Endothelial cell (in vitro differentiated cells): ENCODE measurements at regions not wholly inside any gene's neighbourhood (a gene's known extent, or its start where the extent isn't known, plus 50 kb on each side); places are given as distances from the start of the nearest gene placed in this dataset.

Source experiments
- DNase-seq: peaks from one replicate; pipeline ENCODE4 v3.0.0; 2021; ENCODE audit warnings: low spot score
- H3K27ac Mint-ChIP-seq: one replicate; pipeline ENCODE4 v1.8.0; 2021; ENCODE audit warnings: mixed read lengths, inconsistent platforms; ENCODE audit not compliant: unreplicated experiment
- H3K27me3 Mint-ChIP-seq: one replicate; pipeline ENCODE4 v1.8.0; 2021; ENCODE audit warnings: mild to moderate bottlenecking, moderate library complexity, mixed read lengths, inconsistent platforms; ENCODE audit not compliant: unreplicated experiment
- H3K36me3 Mint-ChIP-seq: one replicate; pipeline ENCODE4 v1.8.0; 2021; ENCODE audit warnings: mild to moderate bottlenecking, low read depth, mixed read lengths, inconsistent platforms; ENCODE audit not compliant: unreplicated experiment
- H3K4me1 Mint-ChIP-seq: one replicate; pipeline ENCODE4 v1.8.0; 2021; ENCODE audit warnings: mild to moderate bottlenecking, mixed read lengths, inconsistent platforms; ENCODE audit not compliant: unreplicated experiment
- H3K4me3 Mint-ChIP-seq: one replicate; pipeline ENCODE4 v1.8.0; 2021; ENCODE audit warnings: mild to moderate bottlenecking, mixed read lengths, inconsistent platforms; ENCODE audit not compliant: unreplicated experiment
- H3K9me3 Mint-ChIP-seq: one replicate; pipeline ENCODE4 v1.8.0; 2021; ENCODE audit warnings: mixed read lengths, inconsistent platforms; ENCODE audit not compliant: unreplicated experiment
- TF ChIP-seq, protein P1 (sequence below): fragments of 200-600 bp; sonication (generic); IDR thresholded peaks from one replicate; pipeline ENCODE4 v1.5.0; 2021; ENCODE audit warnings: antibody characterized with exemption; ENCODE audit not compliant: unreplicated experiment

DNA sequence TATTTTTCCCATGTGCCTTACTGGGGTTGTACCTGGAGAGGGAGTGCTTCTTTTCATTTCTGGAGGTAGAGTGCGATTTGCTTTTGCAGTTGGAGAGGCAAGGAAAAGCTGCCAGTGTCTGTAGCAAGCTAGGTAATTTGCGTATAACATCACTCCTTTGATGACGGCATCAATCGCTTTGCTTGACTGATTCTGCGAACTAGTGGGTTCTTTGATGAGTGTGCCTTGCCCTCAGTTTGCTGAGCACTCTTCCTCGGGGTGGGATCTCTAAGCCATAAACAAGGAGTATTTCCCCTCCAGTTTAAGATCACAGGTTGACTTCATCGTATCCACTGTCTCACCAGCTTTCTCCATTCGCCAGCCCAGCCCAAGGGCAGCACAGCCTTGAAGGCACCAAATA is 344.5 kb downstream of the KCNRG start:
- TF ChIP-seq, protein P1, sequence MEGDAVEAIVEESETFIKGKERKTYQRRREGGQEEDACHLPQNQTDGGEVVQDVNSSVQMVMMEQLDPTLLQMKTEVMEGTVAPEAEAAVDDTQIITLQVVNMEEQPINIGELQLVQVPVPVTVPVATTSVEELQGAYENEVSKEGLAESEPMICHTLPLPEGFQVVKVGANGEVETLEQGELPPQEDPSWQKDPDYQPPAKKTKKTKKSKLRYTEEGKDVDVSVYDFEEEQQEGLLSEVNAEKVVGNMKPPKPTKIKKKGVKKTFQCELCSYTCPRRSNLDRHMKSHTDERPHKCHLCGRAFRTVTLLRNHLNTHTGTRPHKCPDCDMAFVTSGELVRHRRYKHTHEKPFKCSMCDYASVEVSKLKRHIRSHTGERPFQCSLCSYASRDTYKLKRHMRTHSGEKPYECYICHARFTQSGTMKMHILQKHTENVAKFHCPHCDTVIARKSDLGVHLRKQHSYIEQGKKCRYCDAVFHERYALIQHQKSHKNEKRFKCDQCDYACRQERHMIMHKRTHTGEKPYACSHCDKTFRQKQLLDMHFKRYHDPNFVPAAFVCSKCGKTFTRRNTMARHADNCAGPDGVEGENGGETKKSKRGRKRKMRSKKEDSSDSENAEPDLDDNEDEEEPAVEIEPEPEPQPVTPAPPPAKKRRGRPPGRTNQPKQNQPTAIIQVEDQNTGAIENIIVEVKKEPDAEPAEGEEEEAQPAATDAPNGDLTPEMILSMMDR: no peak
- H3K4me3 Mint-ChIP-seq: no peak overlapping the region
- peaks cover 3% of the 10 kb centered on the region for H3K4me1 Mint-ChIP-seq
- H3K27me3 Mint-ChIP-seq: peaks cover 3% of the 10 kb centered on the region
- no peaks in the 10 kb centered on the region for H3K9me3 Mint-ChIP-seq
- H3K27ac Mint-ChIP-seq: no peak overlapping the region
- H3K36me3 Mint-ChIP-seq: no peaks in the 10 kb centered on the region
- DNase-seq: no peak

DNA sequence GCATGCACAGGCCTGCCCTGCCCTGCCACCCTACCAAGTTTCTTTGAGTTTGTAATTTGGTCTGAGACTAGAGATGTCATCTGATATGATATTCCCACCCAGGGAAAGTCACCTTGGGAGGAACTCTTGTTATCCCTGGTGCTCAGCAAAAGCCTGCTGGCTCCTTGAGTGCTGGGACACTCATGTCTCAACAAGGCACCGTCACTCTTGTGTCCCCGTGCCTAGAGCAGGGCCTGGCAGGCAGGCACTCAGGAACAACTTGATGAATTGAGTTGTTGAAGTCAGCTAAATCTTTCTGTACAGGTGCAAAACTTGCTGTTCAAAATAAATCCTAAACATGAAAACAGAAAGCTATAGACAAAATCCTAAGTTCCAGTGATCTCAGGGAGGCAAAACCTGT is 345.4 kb downstream of the KCNRG start:
- no peaks in the 10 kb centered on the region for H3K9me3 Mint-ChIP-seq
- TF ChIP-seq, protein P1: no peak
- H3K4me1 Mint-ChIP-seq: peaks cover 3% of the 10 kb centered on the region
- no peak overlapping the region for H3K4me3 Mint-ChIP-seq
- DNase-seq: no peak
- no peaks in the 10 kb centered on the region for H3K36me3 Mint-ChIP-seq
- H3K27ac Mint-ChIP-seq: no peak overlapping the region
- peaks cover 3% of the 10 kb centered on the region for H3K27me3 Mint-ChIP-seq

DNA sequence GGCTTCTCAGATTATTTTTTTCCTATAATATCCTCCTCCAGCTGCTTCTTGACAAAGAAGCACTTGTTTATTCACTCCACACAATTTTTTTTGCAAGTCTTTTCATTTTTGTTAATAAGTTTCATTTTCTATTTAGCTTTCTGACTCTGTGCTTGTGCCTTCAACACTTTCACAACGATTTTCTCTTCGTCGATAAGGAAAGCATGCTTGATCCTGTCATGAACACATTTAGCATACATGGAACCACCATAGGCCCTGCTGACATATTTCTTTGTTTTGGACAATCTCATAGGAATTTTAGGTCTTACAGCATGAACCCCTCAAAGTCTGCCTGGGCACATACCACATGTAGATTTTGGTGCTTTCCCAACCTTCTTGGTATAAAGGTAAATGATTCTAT is 346.0 kb downstream of the KCNRG start:
- no peak for DNase-seq
- TF ChIP-seq, protein P1: no peak
- no peaks in the 10 kb centered on the region for H3K36me3 Mint-ChIP-seq
- H3K27ac Mint-ChIP-seq: no peak overlapping the region
- no peak overlapping the region for H3K4me3 Mint-ChIP-seq
- peaks cover 5% of the 10 kb centered on the region for H3K4me1 Mint-ChIP-seq
- H3K27me3 Mint-ChIP-seq: peaks cover 3% of the 10 kb centered on the region
- H3K9me3 Mint-ChIP-seq: no peaks in the 10 kb centered on the region

DNA sequence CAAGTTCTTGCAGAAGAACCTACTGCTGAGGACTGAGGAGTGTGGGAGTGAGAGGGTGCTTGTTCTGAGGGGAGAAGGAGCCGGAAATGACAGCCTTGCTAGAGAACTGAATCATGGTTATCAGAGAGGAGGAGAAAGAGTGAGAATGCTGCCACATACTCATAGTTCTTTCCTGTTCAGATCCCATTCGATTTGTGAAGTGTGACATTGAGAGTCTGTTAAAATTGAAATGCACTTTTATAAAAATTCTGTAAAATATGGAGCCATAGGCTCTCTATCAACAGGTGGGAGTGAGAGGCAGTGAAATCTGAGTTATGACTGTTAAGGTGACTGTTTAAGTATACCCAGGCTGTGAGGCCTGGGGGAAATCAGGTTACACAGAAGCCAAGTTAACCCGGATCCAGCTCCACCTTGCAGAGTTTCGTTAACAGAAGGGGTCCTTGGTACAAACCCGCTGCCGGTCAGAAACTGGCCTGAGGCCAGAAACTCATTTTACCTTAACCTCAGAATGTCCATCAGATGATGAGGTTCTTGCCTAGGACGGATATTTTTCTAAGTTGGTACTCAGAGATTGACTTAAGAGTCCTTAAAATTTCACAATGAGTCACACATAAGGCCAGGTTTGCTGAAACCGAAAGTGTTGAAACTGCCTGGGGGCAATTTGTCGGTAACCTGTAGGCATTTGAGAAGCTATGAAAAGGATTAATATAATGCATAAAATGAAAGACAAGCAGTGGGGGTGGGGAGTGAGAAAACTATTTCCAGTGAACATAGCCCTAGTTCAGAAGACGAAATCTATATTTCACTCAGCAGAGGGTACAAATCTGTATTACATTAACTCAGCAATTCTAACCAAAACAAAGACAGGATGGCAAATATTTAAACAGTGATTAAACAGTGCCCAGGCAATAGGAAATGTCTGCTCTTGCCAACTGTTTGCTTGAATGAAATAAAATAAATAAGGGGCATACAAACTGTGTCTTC is 350.5 kb downstream of the KCNRG start:
- H3K4me3 Mint-ChIP-seq: no peak overlapping the region
- peaks cover 6% of the 10 kb centered on the region for H3K4me1 Mint-ChIP-seq
- no peaks in the 10 kb centered on the region for H3K9me3 Mint-ChIP-seq
- no peak overlapping the region for H3K27ac Mint-ChIP-seq
- H3K36me3 Mint-ChIP-seq: no peaks in the 10 kb centered on the region
- TF ChIP-seq, protein P1: no peak
- no peak for DNase-seq
- peaks cover 3% of the 10 kb centered on the region for H3K27me3 Mint-ChIP-seq

DNA sequence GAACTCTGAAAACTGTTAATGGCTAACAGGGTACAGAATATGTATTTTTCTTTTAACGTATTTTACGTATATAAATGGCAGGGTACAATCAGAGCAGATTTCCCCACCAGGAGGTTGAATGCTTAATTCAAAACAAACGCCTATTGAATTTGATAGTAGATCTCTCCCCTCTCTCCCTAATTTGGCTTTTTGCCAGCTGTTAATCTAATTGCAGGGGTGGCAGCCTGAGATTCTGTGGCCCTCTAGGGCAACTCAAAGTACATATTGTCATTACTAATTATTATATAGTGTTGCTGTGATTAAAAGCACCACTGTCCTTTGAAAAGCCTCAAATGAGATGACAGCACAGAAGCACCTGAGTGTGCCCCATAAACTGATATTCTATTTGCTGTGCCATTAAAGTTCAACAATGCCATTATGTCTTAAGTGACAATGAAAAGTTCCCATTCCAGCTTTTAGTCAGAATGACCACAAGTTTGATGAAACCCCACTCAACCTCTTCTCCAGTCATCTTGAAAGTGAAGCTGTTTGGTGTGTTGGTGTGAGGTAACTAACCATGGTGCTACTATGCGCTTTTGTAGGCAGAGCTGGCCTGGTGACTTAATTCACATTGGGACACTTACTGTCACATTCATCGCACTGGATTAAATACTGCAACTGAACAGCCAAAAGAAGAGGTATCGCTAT is 351.4 kb downstream of the KCNRG start:
- H3K4me1 Mint-ChIP-seq: peaks cover 6% of the 10 kb centered on the region
- no peaks in the 10 kb centered on the region for H3K36me3 Mint-ChIP-seq
- TF ChIP-seq, protein P1: no peak
- H3K27me3 Mint-ChIP-seq: peaks cover 3% of the 10 kb centered on the region
- no peak overlapping the region for H3K27ac Mint-ChIP-seq
- no peak overlapping the region for H3K4me3 Mint-ChIP-seq
- no peaks in the 10 kb centered on the region for H3K9me3 Mint-ChIP-seq
- DNase-seq: no peak
